ENCODE measurements at regions not wholly inside any gene's neighbourhood (a gene's known extent, or its start where the extent isn't known, plus 50 kb on each side); places are given as distances from the start of the nearest gene placed in this dataset.

GRCh38 chr2:165033402-165033801, 78.1 kb upstream of the SLC38A11 start:
- no peak for DNase-seq

DNA sequence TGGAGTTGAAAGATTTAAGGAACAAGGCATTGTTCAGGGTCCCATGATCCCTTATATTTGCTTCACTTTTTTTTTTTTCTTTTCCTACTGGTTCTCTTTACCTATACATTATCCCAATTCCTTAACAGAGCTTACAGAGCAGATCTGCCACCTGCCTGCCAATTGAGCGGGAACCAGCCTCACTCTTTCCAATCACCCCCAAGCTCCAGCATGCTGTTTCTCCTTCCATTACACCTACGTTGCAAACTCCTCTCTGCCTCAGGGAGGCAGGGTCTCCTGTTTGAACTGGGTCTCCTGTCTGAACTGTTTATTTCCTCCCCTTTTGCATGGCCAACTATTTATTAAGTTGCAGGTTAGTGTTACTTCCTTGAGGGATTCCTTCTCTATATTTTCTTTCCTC, 77.2 kb upstream of the SLC38A11 start:
- DNase-seq: no peak

DNA sequence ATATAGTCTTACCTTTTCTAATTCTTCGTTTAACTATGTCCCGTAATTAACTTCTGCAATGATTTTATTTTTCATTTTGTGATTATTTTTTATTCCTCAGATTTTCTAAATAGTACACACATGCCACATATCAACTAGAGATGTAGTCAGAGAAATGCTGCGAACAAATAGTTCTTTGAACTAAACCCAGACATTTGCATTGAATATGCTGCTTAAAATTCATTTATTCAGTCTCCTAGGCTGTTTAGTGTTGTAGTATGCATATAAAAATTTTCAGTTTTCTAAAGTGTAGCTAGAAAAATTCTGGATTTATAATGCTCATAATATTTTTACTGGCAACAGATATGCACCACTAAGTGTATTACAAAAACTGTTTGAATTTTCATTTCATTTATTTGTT, 68.9 kb upstream of the SLC38A11 start:
- peak in 1 of 2 donors; percentile 12 for DNase-seq

DNA sequence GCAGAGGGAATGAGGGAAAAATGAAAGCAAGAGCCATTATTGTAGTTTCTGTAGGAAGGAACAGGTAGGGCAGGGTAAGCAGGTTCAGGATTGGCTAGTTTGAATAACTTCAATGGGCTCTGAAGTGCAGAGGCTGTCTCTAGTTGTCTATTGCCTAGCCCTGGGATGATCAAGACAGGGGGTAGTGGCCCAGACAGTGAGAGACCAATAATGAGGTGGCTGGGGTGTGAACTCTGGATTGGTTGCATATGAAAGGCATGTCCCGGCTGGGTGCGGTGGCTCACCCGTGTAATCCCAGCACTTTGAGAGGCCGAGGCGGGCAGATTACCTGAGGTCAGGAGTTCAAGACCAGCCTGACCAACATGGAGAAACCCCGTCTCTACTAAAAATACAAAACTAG, 67.5 kb upstream of the SLC38A11 start:
- DNase-seq: no peak

DNA sequence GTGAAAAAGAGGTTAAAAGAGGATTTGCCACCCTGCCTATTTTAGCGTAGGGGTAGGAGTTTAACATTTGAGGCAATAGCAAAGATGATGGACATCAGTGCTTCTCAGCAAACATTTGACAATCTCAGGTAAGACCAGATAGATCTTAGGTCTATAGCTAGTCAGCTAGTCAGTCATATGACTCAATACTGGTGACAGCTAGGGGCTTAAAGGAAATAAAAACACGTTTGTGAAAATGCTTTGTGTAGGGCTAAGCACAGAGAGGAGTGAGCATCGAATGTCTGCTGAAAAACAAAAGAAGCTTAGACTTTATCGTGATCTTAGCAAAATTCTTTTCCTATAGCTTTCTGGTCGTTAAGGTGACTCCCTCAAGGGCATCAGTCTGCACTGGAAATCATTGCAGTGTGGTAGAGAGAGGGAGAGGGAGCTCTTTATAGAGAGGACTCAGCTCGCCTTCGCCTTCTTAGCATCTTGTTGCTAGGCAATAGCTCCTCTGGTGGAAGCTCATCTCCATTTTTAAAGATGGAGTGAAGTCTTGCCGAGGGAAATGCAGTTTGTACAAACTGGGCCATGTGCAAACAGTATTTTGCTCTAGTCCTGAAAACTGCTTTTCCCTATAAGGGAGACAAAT, 62.8 kb upstream of the SLC38A11 start:
- DNase-seq: no peak

GRCh38 chr2:165016772-165017411, 61.6 kb upstream of the SLC38A11 start:
- DNase-seq: peak; percentile 26 to 75

DNA sequence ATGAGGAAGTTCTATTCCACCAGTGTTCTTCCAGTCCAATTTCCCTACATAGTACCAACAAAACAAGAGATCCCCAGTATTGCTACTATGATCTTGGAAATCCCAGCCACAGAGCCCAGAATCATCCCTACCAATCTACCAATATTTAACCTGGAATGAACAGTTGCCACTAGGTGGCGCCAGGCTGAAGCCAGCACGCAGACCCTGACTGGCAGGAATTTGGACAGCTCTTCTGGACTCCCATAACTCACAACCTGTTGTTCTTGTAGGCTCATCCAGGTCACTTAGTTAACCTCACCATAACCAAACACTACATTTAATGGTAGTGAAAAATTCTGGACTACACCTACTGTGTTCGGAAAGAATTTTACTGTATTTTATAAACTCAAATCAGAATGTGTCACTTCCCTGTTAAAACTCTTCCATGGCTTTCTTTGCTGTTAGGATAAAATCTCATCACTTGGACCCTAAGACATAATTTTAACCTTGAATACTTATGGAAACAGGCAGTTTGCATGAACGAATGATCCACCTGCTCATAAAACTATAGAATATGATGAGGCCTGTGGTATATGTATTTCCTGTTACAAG, 59.8 kb upstream of the SLC38A11 start:
- peak; percentile 25 to 48 for DNase-seq

- no peak for DNase-seq
Measured at GRCh38 chr2:165013944-165014619, 58.8 kb upstream of the SLC38A11 start.

- no peak for DNase-seq
Measured at GRCh38 chr2:165011199-165011598, 55.9 kb upstream of the SLC38A11 start.

DNA sequence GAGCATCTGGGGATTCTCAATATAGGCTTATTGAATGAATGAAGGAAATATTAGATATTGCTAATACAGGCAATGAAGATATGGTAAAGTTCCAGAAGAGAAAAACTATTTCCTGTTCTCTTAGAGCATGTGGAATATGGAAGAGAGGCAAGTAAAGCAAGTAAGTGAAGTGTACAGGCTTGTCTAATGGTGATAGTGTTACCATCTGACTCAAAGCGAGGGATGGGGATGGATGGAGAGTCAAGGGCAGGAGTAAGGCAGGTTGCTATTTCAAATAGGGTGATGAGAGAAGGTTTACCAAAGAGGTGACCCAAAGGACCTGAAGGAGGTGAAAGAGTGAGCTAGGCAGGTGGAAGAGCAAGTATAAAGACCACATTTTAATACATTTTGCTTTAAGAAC, 55.2 kb upstream of the SLC38A11 start:
- DNase-seq: no peak

GRCh38 chr2:165009466-165009865, 54.1 kb upstream of the SLC38A11 start:
- no peak for DNase-seq

GRCh38 chr2:165008730-165009315, 53.5 kb upstream of the SLC38A11 start:
- DNase-seq: no peak

- DNase-seq: no peak
Measured at GRCh38 chr2:165007161-165007744, 51.9 kb upstream of the SLC38A11 start.

Measured in hippocampal formation (tissue), 2 donors.